ENCODE measurements at regions not wholly inside any gene's neighbourhood (a gene's known extent, or its start where the extent isn't known, plus 50 kb on each side); places are given as distances from the start of the nearest gene placed in this dataset.

- TF ChIP-seq SIN3A (IDR thresholded peaks at IDR 0.05; ENCODE audit: borderline replicate concordance, insufficient read depth, low read length), result no peak
Measured at GRCh38 chr1:38489844-38490270, 369.7 kb downstream of the RRAGC start.

GRCh38 chr1:38488162-38488898, 371.2 kb downstream of the RRAGC start:
- no peak for TF ChIP-seq FOXP2 (optimal IDR thresholded peaks at IDR 0.05; ENCODE audit: borderline replicate concordance, extremely low read depth, extremely low read length, insufficient read depth)
- TF ChIP-seq TAF1 (IDR thresholded peaks at IDR 0.05; ENCODE audit: borderline replicate concordance, insufficient read depth, low read length), result no peak
- no peak for TF ChIP-seq REST (IDR thresholded peaks at IDR 0.05; ENCODE audit: insufficient read depth in 1 of 2, low read depth in 2 of 2, low read length in 2 of 2)
- TF ChIP-seq SIN3A (IDR thresholded peaks at IDR 0.05; ENCODE audit: borderline replicate concordance, insufficient read depth, low read length), result no peak
- no peak for TF ChIP-seq POLR2AphosphoS5 (IDR thresholded peaks at IDR 0.05; ENCODE audit: low read depth, low read length)

- TF ChIP-seq REST (IDR thresholded peaks at IDR 0.05; ENCODE audit: insufficient read depth in 1 of 2, low read depth in 2 of 2, low read length in 2 of 2), result no peak
- no peak for TF ChIP-seq FOXP2 (optimal IDR thresholded peaks at IDR 0.05; ENCODE audit: borderline replicate concordance, extremely low read depth, extremely low read length, insufficient read depth)
- TF ChIP-seq POLR2AphosphoS5 (IDR thresholded peaks at IDR 0.05; ENCODE audit: low read depth, low read length), result no peak
- TF ChIP-seq SIN3A (IDR thresholded peaks at IDR 0.05; ENCODE audit: borderline replicate concordance, insufficient read depth, low read length), result no peak
- TF ChIP-seq TAF1 (IDR thresholded peaks at IDR 0.05; ENCODE audit: borderline replicate concordance, insufficient read depth, low read length), result no peak
Measured at GRCh38 chr1:38487396-38487795, 372.2 kb downstream of the RRAGC start.

GRCh38 chr1:38486085-38486484, 373.5 kb downstream of the RRAGC start:
- no peak for TF ChIP-seq REST (IDR thresholded peaks at IDR 0.05; ENCODE audit: insufficient read depth in 1 of 2, low read depth in 2 of 2, low read length in 2 of 2)
- TF ChIP-seq FOXP2 (optimal IDR thresholded peaks at IDR 0.05; ENCODE audit: borderline replicate concordance, extremely low read depth, extremely low read length, insufficient read depth), result no peak
- TF ChIP-seq TAF1 (IDR thresholded peaks at IDR 0.05; ENCODE audit: borderline replicate concordance, insufficient read depth, low read length), result no peak
- TF ChIP-seq SIN3A (IDR thresholded peaks at IDR 0.05; ENCODE audit: borderline replicate concordance, insufficient read depth, low read length), result no peak
- TF ChIP-seq POLR2AphosphoS5 (IDR thresholded peaks at IDR 0.05; ENCODE audit: low read depth, low read length), result no peak

- no peak for TF ChIP-seq SIN3A (IDR thresholded peaks at IDR 0.05; ENCODE audit: borderline replicate concordance, insufficient read depth, low read length)
- no peak for TF ChIP-seq REST (IDR thresholded peaks at IDR 0.05; ENCODE audit: insufficient read depth in 1 of 2, low read depth in 2 of 2, low read length in 2 of 2)
- TF ChIP-seq TAF1 (IDR thresholded peaks at IDR 0.05; ENCODE audit: borderline replicate concordance, insufficient read depth, low read length), result no peak
- no peak for TF ChIP-seq FOXP2 (optimal IDR thresholded peaks at IDR 0.05; ENCODE audit: borderline replicate concordance, extremely low read depth, extremely low read length, insufficient read depth)
- TF ChIP-seq POLR2AphosphoS5 (IDR thresholded peaks at IDR 0.05; ENCODE audit: low read depth, low read length), result no peak
Measured at GRCh38 chr1:38481871-38482826, 377.4 kb downstream of the RRAGC start.

Data from PFSK-1 (cell line).